ENCODE measurements at regions not wholly inside any gene's neighbourhood (a gene's known extent, or its start where the extent isn't known, plus 50 kb on each side); places are given as distances from the start of the nearest gene placed in this dataset.

DNA sequence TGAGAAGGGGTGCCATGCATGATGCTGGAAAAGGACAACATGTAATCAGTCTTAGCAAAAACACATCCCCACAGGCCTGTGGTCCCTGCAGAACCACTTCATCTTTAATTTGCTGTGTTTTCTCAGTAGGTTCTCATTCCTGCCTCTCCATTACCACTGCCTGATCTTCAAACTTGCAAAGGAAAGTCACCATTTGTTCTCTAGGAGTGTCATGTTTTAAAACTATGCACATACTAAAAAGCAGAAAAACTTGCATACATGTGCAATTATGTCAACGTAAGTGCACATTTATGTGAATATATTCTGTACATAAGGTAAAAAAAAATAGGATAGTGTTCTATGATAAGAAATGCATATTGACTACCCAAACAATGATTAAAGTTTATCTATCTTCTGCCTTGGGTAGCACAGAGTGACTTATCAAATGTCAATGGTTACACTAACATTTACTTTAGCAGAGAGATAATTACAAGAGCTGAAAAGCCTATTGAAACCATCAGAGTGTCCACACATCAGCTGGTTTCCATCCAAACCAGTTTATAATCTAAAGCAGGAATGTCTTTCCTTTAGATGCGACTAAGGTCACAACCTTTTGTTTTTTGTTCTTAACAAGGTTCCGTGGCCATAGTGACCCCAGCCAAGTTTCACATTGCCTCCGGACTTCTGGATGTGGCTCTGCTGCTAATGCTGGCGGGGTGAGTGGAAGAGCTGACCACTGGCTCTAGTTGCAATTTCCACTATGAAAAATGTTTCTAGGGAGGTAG lies 58.7 kb upstream of the RMDN2 start:
- in situ Hi-C loops (cut with HindIII; ENCODE audit: low sequenced_read_pairs): no loop called here
- H3K4me3 ChIP-seq (ENCODE audit: low read depth, low read length): no peak overlapping the region
- no peak for DNase-seq (ENCODE audit: low read depth, low spot score)
- TF ChIP-seq, protein P1, sequence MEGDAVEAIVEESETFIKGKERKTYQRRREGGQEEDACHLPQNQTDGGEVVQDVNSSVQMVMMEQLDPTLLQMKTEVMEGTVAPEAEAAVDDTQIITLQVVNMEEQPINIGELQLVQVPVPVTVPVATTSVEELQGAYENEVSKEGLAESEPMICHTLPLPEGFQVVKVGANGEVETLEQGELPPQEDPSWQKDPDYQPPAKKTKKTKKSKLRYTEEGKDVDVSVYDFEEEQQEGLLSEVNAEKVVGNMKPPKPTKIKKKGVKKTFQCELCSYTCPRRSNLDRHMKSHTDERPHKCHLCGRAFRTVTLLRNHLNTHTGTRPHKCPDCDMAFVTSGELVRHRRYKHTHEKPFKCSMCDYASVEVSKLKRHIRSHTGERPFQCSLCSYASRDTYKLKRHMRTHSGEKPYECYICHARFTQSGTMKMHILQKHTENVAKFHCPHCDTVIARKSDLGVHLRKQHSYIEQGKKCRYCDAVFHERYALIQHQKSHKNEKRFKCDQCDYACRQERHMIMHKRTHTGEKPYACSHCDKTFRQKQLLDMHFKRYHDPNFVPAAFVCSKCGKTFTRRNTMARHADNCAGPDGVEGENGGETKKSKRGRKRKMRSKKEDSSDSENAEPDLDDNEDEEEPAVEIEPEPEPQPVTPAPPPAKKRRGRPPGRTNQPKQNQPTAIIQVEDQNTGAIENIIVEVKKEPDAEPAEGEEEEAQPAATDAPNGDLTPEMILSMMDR (IDR thresholded peaks at IDR 0.05; ENCODE audit: low read depth, low read length): no peak

DNA sequence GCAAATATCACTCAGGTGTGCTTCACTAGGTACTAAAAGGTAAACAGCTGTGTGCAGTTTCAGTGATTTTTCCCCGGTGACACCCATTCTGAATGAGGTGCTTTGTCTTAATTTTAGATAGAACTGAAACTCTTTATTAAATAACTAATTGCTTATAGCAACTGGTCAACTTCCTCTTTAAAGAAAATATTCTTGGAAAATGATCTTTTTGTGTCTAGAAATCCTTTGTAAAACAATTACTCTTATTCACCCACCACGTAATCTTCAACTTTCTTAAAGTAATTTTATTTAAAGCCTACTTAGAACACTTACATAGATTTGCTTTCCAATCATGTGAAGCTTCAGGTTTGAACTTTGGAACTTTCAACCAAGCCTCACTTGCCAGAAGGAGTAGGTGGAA lies 57.9 kb upstream of the RMDN2 start:
- in situ Hi-C loops (cut with HindIII; ENCODE audit: low sequenced_read_pairs): no loop called here
- no peak overlapping the region for H3K4me3 ChIP-seq (ENCODE audit: low read depth, low read length)
- TF ChIP-seq, protein P1 (IDR thresholded peaks at IDR 0.05; ENCODE audit: low read depth, low read length): no peak
- no peak for DNase-seq (ENCODE audit: low read depth, low spot score)

DNA sequence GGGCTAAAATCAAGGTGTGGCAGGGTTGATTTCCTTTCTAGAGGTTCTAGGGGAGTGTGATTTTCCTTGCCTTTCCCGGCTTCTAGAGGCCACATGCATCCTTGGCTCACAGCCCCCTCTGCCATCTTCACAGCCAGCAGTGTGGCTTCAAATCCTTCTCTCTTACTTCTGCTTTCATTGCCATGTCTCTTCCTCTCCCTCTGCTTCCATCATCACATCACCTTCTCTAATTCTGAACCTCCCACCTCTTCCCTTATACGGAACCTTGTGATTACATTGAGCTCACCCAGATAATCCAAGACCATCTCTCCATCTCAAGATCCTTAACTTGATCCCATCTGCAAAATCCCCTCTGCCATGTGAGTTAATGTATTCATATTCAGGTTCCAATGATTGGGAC lies 56.2 kb upstream of the RMDN2 start:
- in situ Hi-C loops (cut with HindIII; ENCODE audit: low sequenced_read_pairs): no loop called here
- no peak overlapping the region for H3K4me3 ChIP-seq (ENCODE audit: low read depth, low read length)
- no peak for DNase-seq (ENCODE audit: low read depth, low spot score)
- TF ChIP-seq, protein P1 (IDR thresholded peaks at IDR 0.05; ENCODE audit: low read depth, low read length): no peak

DNA sequence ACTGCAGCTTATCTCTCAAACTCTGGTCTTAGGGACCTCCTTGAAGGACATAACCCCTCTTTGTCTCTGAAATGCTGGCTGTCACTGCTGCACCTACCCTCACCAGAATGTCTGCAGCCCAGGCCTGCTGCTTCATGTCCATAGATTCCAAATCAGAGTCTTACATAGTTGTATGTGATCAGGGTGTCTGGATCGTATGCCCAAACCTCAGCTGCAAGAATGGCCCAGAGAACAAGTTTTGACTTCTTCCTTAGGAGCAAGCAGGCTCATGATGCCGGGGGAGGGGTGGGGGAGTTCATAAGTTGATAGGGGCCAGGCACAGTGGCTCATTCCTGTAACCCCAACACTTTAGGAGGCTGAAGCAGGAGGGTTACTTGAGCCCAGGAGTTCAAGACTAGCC lies 55.8 kb upstream of the RMDN2 start:
- TF ChIP-seq, protein P1 (IDR thresholded peaks at IDR 0.05; ENCODE audit: low read depth, low read length): no peak
- no peak overlapping the region for H3K4me3 ChIP-seq (ENCODE audit: low read depth, low read length)
- no peak for DNase-seq (ENCODE audit: low read depth, low spot score)
- in situ Hi-C loops (cut with HindIII; ENCODE audit: low sequenced_read_pairs): no loop called here

DNA sequence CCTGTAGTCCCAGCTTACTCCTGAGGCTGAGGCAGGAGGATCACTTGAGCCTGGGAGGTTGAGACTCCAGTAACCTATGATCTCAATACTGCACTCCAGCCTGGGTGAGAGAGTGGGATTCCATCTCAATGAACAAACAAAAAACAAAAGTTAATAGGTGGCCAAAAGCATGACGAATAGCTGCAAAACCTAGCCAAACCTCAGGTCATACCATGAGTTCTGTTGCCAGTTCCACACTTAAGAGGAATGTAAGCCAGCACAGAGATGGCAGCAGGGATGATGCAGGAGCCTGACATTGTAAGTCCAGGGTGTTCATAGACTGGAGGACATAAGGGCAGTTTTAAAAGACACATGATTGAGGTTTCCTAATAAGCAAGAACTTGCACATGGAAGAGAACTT lies 55.3 kb upstream of the RMDN2 start:
- TF ChIP-seq, protein P1 (IDR thresholded peaks at IDR 0.05; ENCODE audit: low read depth, low read length): no peak
- in situ Hi-C loops (cut with HindIII; ENCODE audit: low sequenced_read_pairs): no loop called here
- no peak overlapping the region for H3K4me3 ChIP-seq (ENCODE audit: low read depth, low read length)
- DNase-seq (ENCODE audit: low read depth, low spot score): peak; percentile 52

DNA sequence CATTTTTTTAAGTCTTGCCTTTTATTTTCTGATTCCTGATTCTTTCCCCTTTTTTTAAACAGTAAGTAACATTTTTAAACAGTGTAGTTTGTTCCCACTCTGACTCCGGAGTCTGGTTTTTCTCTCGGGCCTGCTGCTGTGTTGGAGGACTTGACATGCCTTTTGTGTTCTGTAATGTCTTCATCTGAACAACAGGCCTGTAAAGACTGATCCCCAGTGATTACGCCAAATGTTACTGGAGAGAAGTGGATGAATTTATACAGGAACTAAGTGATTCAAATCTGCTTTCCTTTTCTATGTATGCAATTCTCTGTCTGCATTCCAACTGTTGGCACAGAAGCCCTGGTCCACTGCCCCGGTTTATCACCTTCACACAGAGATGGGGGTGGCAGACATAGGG lies 54.3 kb upstream of the RMDN2 start:
- in situ Hi-C loops (cut with HindIII; ENCODE audit: low sequenced_read_pairs): no loop called here
- TF ChIP-seq, protein P1 (IDR thresholded peaks at IDR 0.05; ENCODE audit: low read depth, low read length): no peak
- no peak for DNase-seq (ENCODE audit: low read depth, low spot score)
- no peak overlapping the region for H3K4me3 ChIP-seq (ENCODE audit: low read depth, low read length)

All from astrocyte of the spinal cord (primary cell).